ENCODE measurements at regions not wholly inside any gene's neighbourhood (a gene's known extent, or its start where the extent isn't known, plus 50 kb on each side); places are given as distances from the start of the nearest gene placed in this dataset.

- TF ChIP-seq POLR2A (IDR thresholded peaks at IDR 0.05) (no peak), CTCF (IDR thresholded peaks at IDR 0.05) (no peak), EP300 (IDR thresholded peaks at IDR 0.05) (no peak)
These were observed 1696.1 kb upstream of the LRRTM1 start for GRCh38 chr2:82000606-82001005.

Data from ovary (tissue), 3 donors.